ENCODE measurements at regions not wholly inside any gene's neighbourhood (a gene's known extent, or its start where the extent isn't known, plus 50 kb on each side); places are given as distances from the start of the nearest gene placed in this dataset.

- H3K79me1 ChIP-seq (ENCODE audit: low read depth in 1 of 2, low read length in 2 of 2): no peaks in the 10 kb centered on the region
- dilution Hi-C loops (cut with HindIII; ENCODE audit: low sequenced_read_pairs, unreplicated experiment): no loop called here
- BruUV-seq (replicated peaks): no TSS peak
- no peak overlapping the region for H3K4ac ChIP-seq (ENCODE audit: low read depth, low read length)
- intact Hi-C loops (cut with micrococcal nuclease): no loop called here
- no peak overlapping the region for H4K8ac ChIP-seq (ENCODE audit: low read depth in 2 of 2, low read length in 2 of 2)
- no peak overlapping the region for H3K4me2 ChIP-seq (ENCODE audit: low read depth, low read length)
- H3K27me3 ChIP-seq (ENCODE audit: control insufficient read depth, insufficient read depth, low read length): no peaks in the 10 kb centered on the region
- ChIA-PET POLR2A (ENCODE audit: unreplicated experiment) (no interaction called here), CTCF (no interaction called here)
- peaks cover 33% of the 10 kb centered on the region for H3K9me3 ChIP-seq (ENCODE audit: control insufficient read depth, insufficient read depth, low read length)
- no peak overlapping the region for H3K18ac ChIP-seq (ENCODE audit: low read depth, low read length)
- WGBS, 2 experiments (ENCODE audit: extremely low coverage in 2 of 2, insufficient read length in 1 of 2): 15% methylated on average over 2 of the region's 8 CpGs; no CpG with 5 or more reads in 1 of the 2 experiments
- no peaks in the 10 kb centered on the region for H4K20me1 ChIP-seq (ENCODE audit: insufficient read depth, low read length)
- H2AK5ac ChIP-seq (ENCODE audit: low read depth, low read length): no peak overlapping the region
- no peak overlapping the region for H3K9ac ChIP-seq (ENCODE audit: low read depth, low read length)
- no peak overlapping the region for H4K5ac ChIP-seq (ENCODE audit: low read depth, low read length)
- no peak overlapping the region for H3K56ac ChIP-seq (ENCODE audit: extremely low read depth, insufficient read depth, low read length)
- no peak overlapping the region for H2BK120ac ChIP-seq (ENCODE audit: low read depth, low read length)
- H2AFZ ChIP-seq (replicated peaks; ENCODE audit: low read length, poor library complexity): no peak overlapping the region
- H3K27ac ChIP-seq (ENCODE audit: insufficient read depth, low read length): no peak overlapping the region
- H2BK5ac ChIP-seq (ENCODE audit: low read depth, low read length, poor library complexity, severe bottlenecking): no peak overlapping the region
- no peaks in the 10 kb centered on the region for H3K36me3 ChIP-seq (ENCODE audit: control insufficient read depth, insufficient read depth, low read length)
- no peak overlapping the region for H3K4me3 ChIP-seq (ENCODE audit: insufficient read depth, low read depth, low read length)
- in situ Hi-C loops (cut with MboI; ENCODE audit: low sequenced_read_pairs): no loop called here
- no peak overlapping the region for H2BK20ac ChIP-seq (ENCODE audit: low read depth, low read length)
- no peaks in the 10 kb centered on the region for H3K4me1 ChIP-seq (ENCODE audit: control insufficient read depth, insufficient read depth, low read length)
- no peaks in the 10 kb centered on the region for H3K9me1 ChIP-seq (ENCODE audit: insufficient read depth, low read length)
- H4K91ac ChIP-seq (ENCODE audit: insufficient read depth, low read depth, low read length): no peak overlapping the region
- ATAC-seq (ENCODE audit: low read depth): no peak
- DNase-seq: no peak
- no peak overlapping the region for H3K14ac ChIP-seq (replicated peaks; ENCODE audit: low read depth, low read length)
- no peak overlapping the region for H2BK15ac ChIP-seq (ENCODE audit: low read depth, low read length)
- H3K23ac ChIP-seq (ENCODE audit: low read depth, low read length): no peak overlapping the region
- H2AK9ac ChIP-seq (replicated peaks; ENCODE audit: low read depth, low read length, poor library complexity): no peak overlapping the region
- TF ChIP-seq RCOR1 (IDR thresholded peaks at IDR 0.05; ENCODE audit: insufficient replicate concordance, low read length) (no peak), MXI1 (IDR thresholded peaks at IDR 0.05; ENCODE audit: borderline replicate concordance, low read depth, low read length) (no peak), POLR2A (IDR thresholded peaks at IDR 0.05; ENCODE audit: low read depth, low read length) (no peak), SMC3 (IDR thresholded peaks at IDR 0.05; ENCODE audit: low read depth, low read length) (no peak), CHD1 (IDR thresholded peaks at IDR 0.05; ENCODE audit: low read depth, low read length) (no peak), BHLHE40 (IDR thresholded peaks at IDR 0.05; ENCODE audit: low read depth, low read length) (no peak), MAFK (IDR thresholded peaks at IDR 0.05; ENCODE audit: low read depth, low read length) (no peak), RAD21 (IDR thresholded peaks at IDR 0.05; ENCODE audit: low read length) (no peak)
Observed at GRCh38 chr10:124302951-124303505, 115.7 kb downstream of the OAT start.
